Fibroblast of the aortic adventitia (primary cell): ENCODE measurements at regions not wholly inside any gene's neighbourhood (a gene's known extent, or its start where the extent isn't known, plus 50 kb on each side); places are given as distances from the start of the nearest gene placed in this dataset.
"Not testable (repeated sequence)": the region's sequence is repeated elsewhere in the genome, so short reads cannot be mapped to it uniquely, and the experiment has no call there.

ENCODE experiments used
- DNase-seq: peaks from one replicate; pipeline ENCODE4 v3.0.0-alpha.2; 2010; ENCODE audit warnings: low read depth
- H3K4me3 ChIP-seq: 2 replicates; pipeline ENCODE4 v1.5.1; 2011; ENCODE audit warnings: low read depth, mild to moderate bottlenecking, control low read depth, low read length, moderate library complexity
- CTCF ChIP-seq: IDR thresholded peaks from 2 replicates; pipeline ENCODE4 v1.5.1; 2011; ENCODE audit warnings: mild to moderate bottlenecking, low read length, control low read depth, inconsistent platforms; ENCODE audit not compliant: insufficient read depth

- H3K4me3 ChIP-seq: no peak overlapping the region
- no peak for TF ChIP-seq CTCF
- DNase-seq: peak; percentile 77
Observed at GRCh38 chr12:75859868-75860267, 171.7 kb downstream of the PHLDA1 start.

GRCh38 chr12:75856235-75856634 is 175.3 kb downstream of the PHLDA1 start:
- no peak for TF ChIP-seq CTCF
- peak; percentile 91 for DNase-seq
- no peak overlapping the region for H3K4me3 ChIP-seq

GRCh38 chr12:75855360-75855759 is 176.2 kb downstream of the PHLDA1 start:
- H3K4me3 ChIP-seq: no peak overlapping the region
- DNase-seq: no peak
- no peak for TF ChIP-seq CTCF

- no peak overlapping the region for H3K4me3 ChIP-seq
- no peak for TF ChIP-seq CTCF
- DNase-seq: peak; percentile 93
Observed at GRCh38 chr12:75854681-75855309, 176.8 kb downstream of the PHLDA1 start.

- H3K4me3 ChIP-seq, DNase-seq: not testable (repeated sequence)
Observed at GRCh38 chr12:75854137-75854536, 177.4 kb downstream of the PHLDA1 start.

- H3K4me3 ChIP-seq: no peak overlapping the region
- TF ChIP-seq CTCF: no peak
- peak; percentile 43 for DNase-seq
Observed at GRCh38 chr12:75853626-75854025, 177.9 kb downstream of the PHLDA1 start.

- TF ChIP-seq CTCF: no peak
- no peak overlapping the region for H3K4me3 ChIP-seq
- no peak for DNase-seq
Observed at GRCh38 chr12:75852956-75853355, 178.6 kb downstream of the PHLDA1 start.
